Cardiac fibroblast (primary cell): ENCODE measurements at regions not wholly inside any gene's neighbourhood (a gene's known extent, or its start where the extent isn't known, plus 50 kb on each side); places are given as distances from the start of the nearest gene placed in this dataset.

Experiments
- DNase-seq, 2 donors: peaks; one replicate each; pipeline versions ENCODE4 v3.0.0 to v3.0.0-alpha.2; 2010; ENCODE audit warnings: low read depth in 2 of 2
- H3K4me3 ChIP-seq, 2 donors: replicated peaks in 1 of 2; 1 replicate in 1 of 2; 2 replicates in 1 of 2; pipeline ENCODE4 v1.5.1; 2011; ENCODE audit warnings: low read depth in 2 of 2, low read length in 2 of 2, mild to moderate bottlenecking in 2 of 2, moderate library complexity in 1 of 2
- TF ChIP-seq, protein P1 (sequence below): IDR thresholded peaks from one replicate; pipeline ENCODE4 v1.5.1; 2011; ENCODE audit warnings: low read depth, mild to moderate bottlenecking, low read length, inconsistent platforms

DNA sequence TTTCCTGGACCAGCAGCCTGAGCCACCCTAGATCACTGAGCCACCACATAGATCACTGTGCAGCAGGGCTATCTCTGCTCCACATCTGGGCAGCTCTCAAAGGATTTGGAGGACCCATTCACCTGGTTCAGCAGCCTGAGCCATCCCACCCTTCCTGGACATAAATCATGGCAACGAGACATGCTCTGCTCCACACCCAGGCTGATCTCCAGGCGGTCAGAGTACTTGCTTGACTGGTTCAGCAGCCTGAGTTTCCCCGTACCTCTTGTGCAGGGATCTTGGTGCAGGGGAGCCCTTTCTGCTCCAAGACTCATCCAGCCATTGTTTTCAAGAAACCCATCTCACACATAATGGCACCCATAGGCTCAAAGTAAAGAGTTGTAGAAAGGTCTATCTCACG is 195.3 kb downstream of the LIG4 start:
- no peak overlapping the region for H3K4me3 ChIP-seq
- DNase-seq = no peak
- TF ChIP-seq, protein P1, sequence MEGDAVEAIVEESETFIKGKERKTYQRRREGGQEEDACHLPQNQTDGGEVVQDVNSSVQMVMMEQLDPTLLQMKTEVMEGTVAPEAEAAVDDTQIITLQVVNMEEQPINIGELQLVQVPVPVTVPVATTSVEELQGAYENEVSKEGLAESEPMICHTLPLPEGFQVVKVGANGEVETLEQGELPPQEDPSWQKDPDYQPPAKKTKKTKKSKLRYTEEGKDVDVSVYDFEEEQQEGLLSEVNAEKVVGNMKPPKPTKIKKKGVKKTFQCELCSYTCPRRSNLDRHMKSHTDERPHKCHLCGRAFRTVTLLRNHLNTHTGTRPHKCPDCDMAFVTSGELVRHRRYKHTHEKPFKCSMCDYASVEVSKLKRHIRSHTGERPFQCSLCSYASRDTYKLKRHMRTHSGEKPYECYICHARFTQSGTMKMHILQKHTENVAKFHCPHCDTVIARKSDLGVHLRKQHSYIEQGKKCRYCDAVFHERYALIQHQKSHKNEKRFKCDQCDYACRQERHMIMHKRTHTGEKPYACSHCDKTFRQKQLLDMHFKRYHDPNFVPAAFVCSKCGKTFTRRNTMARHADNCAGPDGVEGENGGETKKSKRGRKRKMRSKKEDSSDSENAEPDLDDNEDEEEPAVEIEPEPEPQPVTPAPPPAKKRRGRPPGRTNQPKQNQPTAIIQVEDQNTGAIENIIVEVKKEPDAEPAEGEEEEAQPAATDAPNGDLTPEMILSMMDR = no peak

DNA sequence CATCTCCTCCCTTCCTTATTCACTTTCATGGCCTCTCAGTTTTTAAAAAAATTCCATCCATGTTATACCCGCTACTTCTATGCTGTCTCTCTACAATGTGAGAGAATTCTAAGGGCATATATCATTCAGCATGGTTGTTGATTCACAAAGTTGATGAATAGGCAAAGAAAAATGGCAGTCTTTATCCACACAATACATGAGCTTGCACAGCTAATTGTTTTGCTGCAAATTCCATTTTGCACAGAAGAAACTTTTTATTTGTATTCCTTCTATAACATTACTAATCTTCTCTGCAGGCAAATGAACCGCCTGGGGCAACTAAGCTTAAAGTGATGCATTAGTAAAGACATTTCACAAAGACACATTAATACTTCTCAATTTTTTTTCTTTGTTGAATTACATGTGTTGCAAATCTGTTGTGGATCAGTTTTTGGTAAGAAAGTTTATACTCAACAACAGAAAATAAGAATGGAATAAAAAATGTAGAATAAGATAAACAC is 196.9 kb downstream of the LIG4 start:
- no peak for DNase-seq
- TF ChIP-seq, protein P1 = no peak
- H3K4me3 ChIP-seq = no peak overlapping the region

DNA sequence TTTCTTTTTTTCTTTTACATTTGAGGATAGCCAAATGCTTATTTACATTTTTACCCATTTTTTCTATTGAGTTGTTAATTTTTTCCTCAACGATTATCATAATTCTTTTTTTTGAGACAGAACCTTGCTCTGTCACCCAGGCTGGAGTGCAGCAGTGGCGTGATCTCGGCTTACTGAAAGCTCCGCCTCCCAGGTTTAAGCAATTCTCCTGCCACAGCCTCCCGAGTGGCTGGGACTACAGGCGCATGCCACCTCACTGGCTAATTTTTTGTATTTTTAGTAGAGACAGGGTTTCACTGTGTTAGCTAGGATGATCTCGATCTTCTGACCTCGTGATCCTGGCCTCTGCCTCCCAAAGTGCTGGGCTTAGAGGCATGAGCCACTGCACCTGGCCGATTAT is 208.7 kb downstream of the LIG4 start:
- TF ChIP-seq, protein P1 = no peak
- no peak for DNase-seq
- no peak overlapping the region for H3K4me3 ChIP-seq

DNA sequence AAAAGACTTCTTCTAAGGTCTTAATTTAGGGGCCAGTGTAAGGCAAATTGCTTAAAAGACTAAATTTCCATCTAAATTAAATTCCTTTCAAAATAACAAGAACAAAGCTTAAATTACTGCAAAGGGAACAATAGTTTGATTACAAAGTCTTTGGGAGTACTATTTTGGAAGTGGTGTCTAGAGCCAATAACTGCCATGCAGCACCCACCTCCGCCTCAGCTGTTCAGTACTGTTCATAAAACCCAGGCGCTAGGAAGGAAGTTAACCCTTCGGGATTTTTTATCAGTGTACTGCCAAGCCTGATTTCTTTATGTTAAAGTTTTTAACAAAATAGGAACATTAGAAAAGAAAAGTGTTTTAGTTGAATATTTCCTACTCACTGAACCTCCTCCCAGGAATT is 210.1 kb downstream of the LIG4 start:
- H3K4me3 ChIP-seq = no peak overlapping the region
- DNase-seq = no peak
- TF ChIP-seq, protein P1 = no peak

DNA sequence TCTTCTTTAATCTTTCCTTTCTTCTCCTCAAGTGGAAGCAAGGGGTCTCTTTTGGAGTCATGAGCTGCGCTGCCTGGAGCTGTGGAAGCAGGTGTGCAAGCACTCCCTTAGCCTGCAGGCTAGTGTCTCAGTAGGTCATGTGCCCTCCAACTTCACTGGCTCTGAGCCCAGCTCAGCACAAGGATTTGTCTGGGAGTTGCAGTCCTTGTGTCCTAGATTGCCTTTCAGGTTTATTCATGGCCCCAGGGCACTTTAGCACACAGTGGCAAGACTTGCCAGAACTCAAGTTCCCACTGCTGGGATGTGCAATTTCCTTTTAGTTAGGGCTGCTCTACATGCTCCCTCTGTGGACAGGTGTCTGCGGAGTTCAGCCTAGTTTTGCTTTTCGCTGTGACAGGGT is 211.7 kb downstream of the LIG4 start:
- TF ChIP-seq, protein P1 = no peak
- no peak for DNase-seq

GRCh38 chr13:108000998-108001397 is 214.3 kb downstream of the LIG4 start:
- no peak for DNase-seq
- no peak overlapping the region for H3K4me3 ChIP-seq
- TF ChIP-seq, protein P1 = no peak

More for the DNA sequence above, 211.7 kb downstream of the LIG4 start:
- H3K4me3 ChIP-seq = no peak overlapping the region

DNA sequence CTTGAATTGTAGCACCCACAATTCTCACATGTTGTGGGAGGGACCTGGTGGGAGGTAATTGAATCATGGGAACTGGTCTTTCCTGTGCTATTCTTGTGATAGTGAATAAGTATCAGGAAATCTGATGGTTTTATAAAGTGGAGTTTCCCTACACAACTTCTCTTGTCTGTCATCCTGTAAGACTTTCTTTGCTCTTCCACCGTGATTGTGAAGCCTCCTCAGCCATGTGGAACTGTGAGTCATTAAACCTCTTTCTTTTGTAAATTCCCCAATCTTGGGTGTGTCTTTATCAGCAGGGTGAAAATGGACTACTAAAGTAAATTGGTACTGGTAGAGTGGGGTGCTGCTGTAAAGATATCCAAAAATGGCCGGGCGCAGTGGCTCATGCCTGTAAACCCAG is 215.6 kb downstream of the LIG4 start:
- DNase-seq = no peak
- TF ChIP-seq, protein P1 = no peak
- H3K4me3 ChIP-seq = no peak overlapping the region
